ENCODE measurements at regions not wholly inside any gene's neighbourhood (a gene's known extent, or its start where the extent isn't known, plus 50 kb on each side); places are given as distances from the start of the nearest gene placed in this dataset.
"Not testable (repeated sequence)": the region's sequence is repeated elsewhere in the genome, so short reads cannot be mapped to it uniquely, and the experiment has no call there.

DNA sequence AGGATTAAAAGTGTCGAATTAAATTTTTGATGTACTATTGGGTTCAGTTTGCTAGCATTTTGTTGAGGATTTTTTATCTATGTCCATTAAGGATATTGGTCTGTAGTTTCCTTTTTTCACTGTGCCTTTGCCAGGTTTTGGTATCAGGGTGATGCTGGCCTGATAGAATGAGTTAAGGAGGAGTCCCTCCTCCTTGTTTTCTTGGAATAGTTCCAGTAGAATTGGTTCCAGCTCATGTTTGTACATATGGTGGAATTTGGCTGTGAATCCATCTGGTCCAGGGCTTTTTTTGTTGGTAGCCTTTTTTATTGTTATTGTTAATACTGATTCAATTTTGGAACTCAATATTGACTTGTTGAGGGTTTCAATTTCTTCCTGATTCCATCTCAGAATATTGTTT, 141.8 kb downstream of the SIM1 start:
- no peak for DNase-seq (ENCODE audit: low spot score)

DNA sequence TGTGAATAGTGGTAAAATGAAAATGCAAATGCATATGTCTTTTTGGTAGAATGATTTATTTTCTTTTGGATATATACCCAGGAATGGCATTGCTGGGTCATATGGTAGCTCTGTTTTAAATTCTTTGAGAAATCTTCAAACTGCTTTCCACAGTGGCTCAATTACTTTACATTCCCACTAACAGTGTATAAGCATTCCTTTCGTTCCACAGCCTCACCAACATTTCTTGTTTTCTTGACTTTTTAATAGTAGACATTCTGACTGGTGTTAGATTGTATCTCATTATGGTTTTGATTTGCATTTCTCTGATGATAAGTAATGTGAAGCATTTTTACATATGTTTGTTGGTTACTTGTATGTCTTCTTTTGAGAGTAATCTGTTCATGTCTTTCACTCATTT, 144.0 kb downstream of the SIM1 start:
- no peak for DNase-seq (ENCODE audit: low spot score)

DNA sequence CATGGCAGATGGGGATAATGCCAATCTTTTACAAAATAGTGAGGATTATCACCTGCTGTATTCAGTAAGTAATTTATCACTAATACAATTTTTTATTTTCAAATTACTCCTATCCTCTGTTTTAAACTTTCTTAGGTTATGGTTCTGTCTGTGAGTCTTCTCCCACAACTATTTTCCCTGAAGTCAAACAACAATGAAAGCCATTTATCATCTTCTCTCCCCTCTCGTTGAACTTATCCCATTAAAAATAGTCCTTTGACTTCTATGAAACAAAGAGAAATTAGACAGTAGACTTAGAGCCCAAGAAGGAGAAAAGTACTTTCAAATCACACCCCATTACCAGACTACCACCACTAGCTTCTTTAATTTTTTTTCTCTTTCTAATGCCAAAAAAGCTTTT, 147.7 kb downstream of the SIM1 start:
- DNase-seq (ENCODE audit: low spot score) = no peak

DNA sequence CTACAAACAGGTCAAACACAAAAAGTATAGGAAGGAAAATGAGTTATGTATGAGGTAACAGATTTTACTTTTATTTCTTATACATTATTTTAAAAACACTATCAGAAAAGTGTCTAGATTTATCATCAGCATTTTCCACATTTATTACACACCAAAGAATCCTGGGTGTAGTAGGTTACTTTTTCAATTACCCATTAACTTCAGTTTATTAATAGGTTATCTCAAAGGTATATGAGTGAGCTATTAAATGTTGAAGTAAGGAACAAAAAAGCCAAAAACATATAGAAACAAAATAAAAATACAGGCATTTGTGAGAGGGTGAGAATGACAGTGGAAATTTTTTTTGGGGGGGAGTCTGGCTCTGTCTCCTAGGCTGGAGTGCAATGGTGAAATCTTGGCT, 150.5 kb downstream of the SIM1 start:
- no peak for DNase-seq (ENCODE audit: low spot score)

DNA sequence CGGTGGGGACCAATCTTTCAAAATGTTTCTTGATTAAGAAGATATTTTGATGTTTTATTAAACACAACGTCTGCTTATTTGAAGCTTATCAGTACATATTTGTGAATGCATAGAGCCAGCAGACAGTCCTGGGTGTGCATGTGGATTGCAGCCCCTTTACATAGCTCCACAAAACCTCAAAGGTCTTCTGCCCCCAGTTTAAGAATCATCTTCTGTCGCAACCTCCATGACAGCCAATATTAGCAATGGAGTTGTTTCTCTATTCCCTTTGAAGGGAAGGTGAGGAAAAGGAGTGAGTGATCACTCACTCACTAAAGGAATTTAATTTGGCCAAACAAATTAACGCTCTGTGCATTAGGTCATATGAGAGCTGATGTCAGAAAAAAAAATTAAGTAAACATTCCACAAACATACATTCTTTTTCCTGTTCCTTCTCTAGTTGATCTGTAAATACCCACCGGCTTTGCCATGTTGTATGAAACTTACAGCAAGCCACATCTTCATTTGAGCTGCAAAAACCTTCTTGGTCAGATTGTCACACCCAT, 152.9 kb downstream of the SIM1 start:
- DNase-seq (ENCODE audit: low spot score) = no peak

DNA sequence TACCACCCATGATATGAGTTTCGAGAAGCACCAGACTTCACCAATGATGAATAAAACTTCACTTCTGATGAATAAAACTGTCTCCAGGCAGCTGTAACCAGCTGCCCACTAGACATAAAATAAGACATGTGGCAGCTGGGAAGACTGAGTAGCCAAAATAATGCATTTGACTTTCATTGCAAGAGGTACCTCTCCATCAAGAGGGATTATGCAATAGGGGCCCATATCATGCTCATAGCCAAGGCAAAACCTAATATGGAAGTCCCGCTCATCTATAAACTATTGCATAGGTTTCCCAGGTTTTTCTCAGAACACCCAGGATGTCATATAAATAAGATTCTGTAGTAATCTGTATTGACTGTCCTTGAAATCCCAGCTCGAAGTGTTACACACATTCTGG, 155.5 kb downstream of the SIM1 start:
- DNase-seq (ENCODE audit: low spot score) = no peak

DNA sequence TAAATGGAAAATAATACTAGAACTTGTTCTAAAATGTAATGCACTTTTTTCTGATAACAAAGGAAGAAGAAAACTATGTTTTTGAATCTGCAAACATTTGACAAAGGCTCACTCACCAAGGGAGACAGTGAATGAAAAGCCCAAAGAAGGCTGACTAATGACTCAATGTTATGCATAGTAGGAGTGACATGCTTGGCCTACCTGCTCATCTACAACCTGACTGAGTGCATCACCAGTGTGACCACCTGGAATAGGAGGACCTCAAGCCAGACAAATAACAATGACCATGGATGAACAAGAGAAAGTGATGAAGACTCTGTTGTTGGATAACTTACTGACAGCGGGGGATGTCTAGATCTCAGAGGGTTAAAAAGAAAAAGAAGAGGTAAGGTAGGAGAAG, 157.2 kb downstream of the SIM1 start:
- DNase-seq (ENCODE audit: low spot score) = no peak

DNA sequence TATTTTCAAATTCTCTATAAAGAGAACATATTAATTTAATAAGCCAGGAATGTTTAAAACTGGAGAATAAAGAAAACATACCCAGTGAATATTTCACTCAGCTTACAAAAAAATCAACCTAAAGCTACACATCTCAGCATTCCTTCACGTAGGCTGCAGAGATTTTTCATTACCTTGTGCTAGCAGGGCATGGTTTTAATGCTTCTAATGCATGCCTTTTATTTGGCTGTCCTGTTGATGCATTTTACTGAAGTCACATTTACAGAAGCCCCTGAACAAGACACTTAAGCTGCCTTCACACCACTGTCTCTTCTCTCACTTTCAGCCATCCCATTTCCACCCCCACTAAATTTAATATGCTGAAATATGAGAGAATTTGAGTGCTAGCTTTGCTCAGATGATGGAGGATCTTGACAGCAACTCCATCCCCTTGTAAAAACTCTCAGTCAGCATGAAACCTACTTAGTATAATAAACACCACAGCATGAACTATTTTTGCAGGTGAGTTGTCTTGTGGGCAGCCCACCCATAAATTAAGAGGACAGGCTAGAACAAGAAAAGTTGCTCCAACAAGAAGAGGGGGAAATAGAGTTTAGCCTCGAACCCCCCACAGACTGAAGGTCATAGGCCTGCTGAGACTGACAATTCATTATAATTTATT, 159.4 kb downstream of the SIM1 start:
- DNase-seq (ENCODE audit: low spot score) = no peak

DNA sequence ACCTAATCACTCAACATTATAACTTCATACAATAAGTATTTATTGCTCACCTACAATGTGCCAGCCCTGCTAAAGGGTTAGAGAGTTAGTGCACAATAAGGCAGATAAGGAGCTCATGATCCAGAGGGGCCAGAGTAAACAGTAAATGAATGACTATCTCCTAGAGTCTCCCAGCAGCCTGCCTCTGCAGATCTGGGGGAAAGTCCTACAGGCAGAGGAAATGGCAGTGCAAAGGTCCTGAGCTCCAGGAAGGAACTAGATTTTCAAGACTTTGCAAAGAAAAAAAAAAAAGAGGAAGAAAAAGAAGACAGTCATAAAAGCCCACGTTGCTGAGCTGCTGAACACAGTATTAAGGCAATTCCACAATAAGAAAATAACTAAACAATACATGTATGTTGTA, 160.1 kb downstream of the SIM1 start:
- DNase-seq (ENCODE audit: low spot score) = no peak

DNA sequence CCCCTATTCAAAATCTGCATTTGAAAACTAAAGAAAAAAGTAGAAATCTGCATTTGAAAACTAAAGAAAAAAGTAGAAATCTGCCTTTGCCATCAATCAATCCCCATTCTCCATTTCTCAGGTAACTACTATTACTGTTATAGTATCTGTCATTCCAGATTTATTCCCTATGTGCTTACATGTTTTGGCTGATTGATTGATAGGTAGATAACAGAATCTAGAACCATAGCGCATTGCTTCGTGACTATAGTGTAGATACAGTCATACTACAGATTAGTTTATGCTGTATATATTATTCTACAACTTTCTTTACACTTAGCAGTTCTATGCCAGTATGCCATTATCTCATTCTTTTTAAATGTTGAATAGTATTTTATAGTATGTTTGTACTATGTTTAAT, 163.0 kb downstream of the SIM1 start:
- no peak for DNase-seq (ENCODE audit: low spot score)

DNA sequence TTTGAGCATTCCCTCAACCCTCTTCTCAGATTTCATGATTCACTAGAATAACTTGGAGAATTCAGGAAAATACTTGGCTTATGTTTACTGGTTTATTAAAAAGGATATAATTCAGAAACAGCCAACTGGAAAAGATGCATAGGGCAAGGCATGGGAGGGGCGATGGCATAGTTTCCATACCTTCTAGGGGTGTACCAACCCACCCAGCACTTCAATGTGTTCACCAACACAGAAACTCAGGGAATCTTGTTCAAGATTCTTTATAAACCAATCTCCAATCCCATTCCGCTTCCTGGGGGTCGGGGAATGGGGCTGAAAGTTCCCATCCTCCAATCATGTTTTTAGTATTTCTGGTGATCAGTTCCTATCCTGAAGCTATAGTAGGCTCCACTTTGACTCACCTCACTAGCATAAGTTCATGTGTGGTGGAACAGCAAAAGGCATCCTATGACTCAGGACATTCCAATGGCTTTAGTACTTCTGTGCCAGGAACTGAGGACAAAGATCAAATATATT, 164.4 kb downstream of the SIM1 start:
- peak; percentile 97 for DNase-seq (ENCODE audit: low spot score)

DNA sequence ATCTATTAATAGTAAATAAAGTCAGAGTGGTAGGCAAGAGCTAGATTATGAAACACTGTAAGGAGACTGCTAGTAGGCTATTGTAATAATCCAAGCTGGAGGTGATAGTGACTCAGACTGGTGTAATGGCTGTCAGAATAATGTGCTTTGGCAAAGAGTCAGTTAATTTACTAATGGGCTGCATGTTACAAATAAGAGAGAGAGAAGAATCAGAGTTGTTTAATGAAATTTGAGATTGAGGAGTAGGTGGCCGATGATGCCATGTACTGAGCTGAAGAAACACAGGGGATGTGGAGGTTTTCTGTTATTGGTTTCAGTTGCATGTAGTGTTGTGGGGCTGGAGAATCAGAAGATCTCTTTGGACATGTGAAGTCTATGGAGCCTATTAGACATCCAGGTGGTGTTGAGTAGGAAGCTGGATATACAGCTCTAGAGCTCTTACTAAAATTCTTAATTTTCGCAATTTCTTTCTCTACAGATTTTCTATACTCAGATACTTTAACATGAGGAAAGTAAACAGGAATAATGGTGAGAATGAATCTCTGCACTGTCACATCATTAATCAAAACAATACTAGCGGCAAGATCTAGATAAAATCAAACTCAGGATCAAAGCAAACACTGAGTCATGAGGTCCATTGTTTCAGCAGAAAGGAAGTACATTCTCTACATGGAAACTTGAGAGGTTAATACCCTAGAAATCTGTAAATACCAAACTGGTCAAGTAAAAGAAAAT, 167.7 kb downstream of the SIM1 start:
- peak; percentile 91 for DNase-seq (ENCODE audit: low spot score)

DNA sequence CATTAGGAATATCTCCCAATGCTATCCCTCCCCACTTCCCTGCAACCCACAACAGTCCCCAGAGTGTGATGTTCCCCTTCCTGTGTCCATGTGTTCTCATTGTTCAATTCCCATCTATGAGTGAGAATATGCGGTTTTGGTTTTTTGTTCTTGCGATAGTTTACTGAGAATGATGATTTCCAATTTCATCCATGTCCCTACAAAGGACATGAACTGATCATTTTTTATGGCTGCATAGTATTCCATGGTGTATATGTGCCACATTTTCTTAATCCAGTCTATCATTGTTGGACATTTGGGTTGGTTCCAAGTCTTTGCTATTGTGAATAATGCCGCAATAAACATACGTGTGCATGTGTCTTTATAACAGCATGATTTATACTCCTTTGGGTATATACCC, 169.5 kb downstream of the SIM1 start:
- DNase-seq (ENCODE audit: low spot score) = not testable (repeated sequence)

DNA sequence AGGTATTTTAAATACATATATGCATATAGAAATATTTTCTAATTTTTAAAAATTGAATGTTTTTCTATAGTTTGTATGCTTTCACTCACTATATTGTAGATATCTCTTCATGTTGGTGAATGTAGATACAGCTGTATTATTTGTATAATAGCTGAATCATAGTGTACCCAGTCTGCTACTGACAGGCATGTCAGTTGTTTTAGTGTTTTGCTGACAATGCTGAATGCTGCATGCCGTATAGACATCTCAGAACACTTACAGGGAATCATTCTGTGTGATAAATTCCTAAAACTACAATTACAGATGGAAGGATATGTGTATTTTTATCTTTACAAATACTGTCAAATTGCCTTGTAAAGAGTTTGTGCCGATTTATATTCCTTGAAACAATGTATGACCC, 175.4 kb downstream of the SIM1 start:
- no peak for DNase-seq (ENCODE audit: low spot score)

DNA sequence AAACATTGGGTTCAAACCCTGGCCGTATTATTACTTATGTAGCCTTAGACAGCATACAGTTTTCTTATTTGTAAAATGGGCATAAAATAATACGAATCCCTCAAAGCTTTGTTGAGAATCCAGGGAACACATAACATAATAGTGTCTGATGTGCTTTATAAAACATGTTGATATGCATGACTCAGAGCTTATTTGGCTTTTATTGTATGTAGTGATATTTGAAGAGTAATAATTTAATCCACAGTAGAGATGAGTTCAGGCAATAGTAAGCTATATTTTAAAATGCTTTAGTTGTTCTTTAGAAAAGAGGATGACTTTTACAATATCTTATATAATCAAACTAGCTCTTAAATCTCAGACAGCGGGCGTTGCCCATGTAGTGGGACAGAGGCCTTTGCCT, 176.4 kb downstream of the SIM1 start:
- DNase-seq (ENCODE audit: low spot score) = no peak

DNA sequence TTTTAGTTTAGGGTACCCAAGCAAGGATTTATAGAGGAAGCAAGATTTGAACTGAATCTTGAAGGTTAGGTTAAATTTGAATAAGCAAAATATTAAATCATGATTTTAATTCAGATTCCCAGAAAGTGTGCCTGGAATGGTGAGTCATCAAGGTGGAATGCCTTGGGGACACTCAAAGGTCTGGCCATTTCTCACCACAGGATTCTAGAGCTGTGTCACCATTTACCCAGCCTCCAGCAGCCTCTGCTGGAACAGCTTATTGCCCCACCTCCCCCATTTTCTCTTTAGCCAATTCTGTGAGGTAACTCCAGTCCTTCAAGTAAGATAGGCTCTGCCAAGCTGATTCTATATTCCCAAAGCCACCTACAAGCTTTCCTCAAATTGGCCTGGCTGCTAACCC, 181.4 kb downstream of the SIM1 start:
- peak; percentile 32 for DNase-seq (ENCODE audit: low spot score)

DNA sequence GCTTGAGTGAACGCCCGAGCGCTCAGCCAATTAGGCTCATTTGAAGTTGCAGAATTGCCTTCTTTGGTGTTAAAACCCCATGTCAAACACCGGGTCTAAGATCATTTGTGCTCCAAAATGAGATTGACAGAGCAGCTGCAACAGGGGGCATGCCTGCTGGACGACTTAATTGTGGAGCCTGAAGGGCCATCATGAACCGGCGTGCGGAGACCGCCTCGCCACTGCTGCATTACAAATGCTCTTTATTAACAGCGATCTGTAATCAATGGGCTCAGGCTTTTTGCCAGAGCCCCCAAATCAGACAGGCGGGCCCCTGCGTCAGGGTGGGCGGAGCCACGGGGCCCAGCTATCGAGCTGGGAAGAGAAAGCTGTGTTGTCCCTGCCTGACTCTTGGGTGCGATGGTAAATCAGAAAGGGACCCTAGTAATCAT, 183.2 kb downstream of the SIM1 start:
- DNase-seq (ENCODE audit: low spot score) = no peak

DNA sequence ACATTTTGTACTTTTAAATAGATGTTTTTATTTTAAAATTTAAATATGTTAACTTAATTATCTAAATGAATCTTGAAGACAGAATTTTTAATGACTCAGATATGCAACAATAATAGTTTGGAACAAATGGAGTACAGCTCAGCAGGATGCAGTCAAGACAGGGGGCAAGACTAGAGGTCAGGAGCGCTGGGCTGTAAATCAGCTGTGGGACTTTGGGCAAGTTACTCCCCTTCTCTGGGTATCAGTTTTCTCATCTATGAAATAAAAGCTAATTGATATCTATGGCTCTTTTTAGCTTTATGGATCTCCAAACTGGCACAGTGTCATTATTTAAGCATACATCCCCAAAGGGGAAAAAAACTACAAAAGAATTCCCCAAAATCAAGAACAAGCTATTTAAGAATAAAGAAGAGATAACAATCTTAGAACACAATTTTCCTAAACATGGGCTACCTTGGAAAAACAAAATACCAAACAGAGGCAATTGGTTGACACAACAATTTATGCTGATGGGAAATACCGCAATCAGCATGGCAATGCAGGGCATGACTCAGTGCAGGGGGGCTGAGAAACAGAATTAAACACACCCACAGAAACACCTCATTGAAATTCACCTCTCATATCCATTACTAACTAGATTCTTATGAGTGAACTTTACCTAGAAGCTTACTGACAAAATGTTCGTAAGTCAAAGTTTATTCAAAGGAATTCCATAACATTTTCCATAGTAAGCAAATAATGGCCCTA, 188.2 kb downstream of the SIM1 start:
- no peak for DNase-seq (ENCODE audit: low spot score)

DNA sequence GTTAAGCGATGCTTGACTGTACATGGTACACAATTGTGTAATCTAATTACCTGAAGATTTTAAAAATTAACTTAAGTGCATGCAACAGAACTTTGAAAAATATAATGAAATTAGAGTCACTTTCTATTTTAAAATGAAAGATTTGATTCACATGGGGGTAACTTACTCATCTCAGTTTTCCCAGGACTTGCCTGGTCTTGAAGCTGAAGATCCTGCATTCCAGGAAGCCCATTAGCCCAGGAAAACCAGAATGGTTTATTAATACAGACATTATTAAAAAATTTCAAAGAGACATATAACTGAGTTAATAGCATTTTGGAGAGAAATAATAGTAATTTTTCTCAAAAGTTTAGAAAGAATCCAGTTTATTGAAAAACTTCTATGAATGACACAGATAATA, 190.6 kb downstream of the SIM1 start:
- no peak for DNase-seq (ENCODE audit: low spot score)

DNA sequence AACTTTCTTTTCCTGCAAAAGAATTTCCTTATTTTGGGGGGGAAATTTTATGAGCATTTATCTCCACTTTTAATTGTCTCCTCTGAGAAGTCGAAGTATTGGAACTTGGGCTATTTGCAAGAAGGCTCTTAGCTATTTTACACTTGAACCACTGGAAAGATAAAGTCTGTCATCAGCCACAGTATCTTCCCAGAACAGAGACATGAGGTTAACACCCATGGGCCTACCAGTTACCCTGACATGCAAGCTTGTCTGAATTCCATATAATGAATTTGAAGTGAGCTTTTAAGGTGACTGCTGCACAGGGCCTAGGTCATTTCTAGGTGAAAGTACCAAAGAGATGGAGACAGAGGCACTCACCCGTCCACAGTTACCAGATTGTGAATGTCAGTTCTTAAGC, 193.1 kb downstream of the SIM1 start:
- DNase-seq (ENCODE audit: low spot score) = no peak

DNA sequence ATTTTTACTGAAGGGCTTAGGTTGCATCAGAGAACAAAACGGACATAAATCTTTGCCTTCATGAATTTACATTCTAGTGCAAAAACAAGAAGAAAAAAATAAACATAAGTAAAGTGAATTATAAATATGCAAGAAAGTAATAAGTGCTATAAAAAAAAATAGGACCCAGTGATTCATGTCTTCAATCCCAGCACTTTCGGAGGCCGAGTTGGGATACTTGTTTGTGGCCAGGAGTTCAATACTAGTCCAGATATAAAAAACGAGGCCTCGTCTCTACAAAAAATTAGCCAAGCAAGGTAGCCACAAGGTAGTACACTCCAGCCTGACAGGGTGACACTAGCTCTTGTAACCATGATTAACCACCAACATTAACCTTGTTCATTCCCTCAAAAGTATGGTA, 193.5 kb downstream of the SIM1 start:
- DNase-seq (ENCODE audit: low spot score) = no peak

DNA sequence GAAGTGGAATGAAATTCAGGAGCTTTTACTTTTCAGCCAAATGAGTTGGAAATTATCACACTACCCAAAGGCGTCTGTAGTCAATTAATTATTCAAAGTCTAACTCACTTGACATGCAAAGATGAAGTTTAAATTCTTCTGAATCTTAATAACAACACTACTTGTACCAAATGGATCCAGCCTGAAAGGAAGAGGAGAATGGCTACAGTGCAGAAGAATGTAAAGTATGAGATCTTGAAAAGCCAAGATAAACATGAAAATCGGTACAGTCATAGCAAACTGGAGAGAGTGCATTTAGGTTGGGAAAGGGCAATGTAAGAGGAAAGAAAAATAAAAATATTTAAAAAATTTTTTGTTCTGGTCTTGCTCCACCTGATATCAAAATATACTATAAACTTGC, 195.5 kb downstream of the SIM1 start:
- no peak for DNase-seq (ENCODE audit: low spot score)

DNA sequence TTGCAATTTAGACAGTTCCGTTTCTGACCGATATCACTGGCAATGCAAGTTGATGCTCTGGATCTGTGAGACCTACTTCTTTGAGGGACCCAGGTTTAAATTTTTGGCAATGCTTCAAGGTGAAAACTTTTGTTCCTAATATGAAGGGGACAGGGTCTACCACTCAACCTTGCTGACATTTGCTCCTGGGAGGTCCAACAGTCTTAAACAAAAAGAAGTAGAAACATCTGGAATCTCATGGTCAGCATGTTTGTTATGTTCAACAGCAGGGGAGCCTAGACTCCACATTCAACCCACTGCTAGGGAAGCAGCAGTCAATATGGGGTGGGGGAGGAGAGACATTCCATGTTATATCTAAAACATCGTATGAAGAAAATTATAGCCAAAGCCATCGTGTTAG, 196.4 kb downstream of the SIM1 start:
- no peak for DNase-seq (ENCODE audit: low spot score)
